SK-N-DZ (cell line): ENCODE measurements at regions not wholly inside any gene's neighbourhood (a gene's known extent, or its start where the extent isn't known, plus 50 kb on each side); places are given as distances from the start of the nearest gene placed in this dataset.

Experiments used
- DNase-seq: peaks from one replicate; pipeline ENCODE4 v3.0.0-alpha.2; 2015; ENCODE audit warnings: low spot score

DNA sequence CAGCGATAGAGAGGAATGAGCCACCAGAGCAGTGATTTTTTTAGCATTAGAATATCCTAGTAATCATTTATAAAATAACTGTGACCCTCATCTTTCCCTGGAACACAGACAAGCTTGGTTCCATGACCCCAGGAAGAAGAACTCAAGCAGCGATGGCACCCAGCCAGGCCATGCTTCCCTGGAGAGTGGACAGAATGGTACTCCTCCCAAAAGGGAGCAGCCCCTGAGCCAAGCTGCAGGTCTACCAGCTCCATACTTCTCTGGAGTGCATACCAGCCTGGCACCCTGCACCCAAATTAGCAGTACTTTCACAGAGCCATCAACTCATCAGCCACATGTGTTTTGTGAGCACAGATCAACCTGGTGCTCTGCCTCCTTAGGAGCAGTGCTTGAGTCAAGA lies 310.9 kb upstream of the PCDH10 start:
- DNase-seq, result no peak

DNA sequence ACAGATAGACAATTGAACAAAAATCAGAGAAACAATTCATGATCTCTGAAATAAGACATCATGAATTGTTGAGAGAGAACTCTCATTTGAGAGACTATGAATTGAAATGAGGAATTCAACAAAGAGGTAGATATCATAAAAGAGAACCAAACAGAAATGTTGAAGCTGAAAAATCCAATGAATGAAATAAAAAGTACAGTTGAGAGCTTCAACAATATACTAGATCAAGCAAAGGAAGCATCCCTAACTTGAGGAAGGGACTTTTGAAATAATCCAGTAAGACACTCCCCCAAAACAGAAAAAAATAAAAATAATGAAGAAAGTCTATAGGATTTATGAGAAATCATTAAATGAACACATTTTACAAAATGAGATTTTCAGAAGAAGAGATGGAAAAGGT lies 310.0 kb upstream of the PCDH10 start:
- no peak for DNase-seq

DNA sequence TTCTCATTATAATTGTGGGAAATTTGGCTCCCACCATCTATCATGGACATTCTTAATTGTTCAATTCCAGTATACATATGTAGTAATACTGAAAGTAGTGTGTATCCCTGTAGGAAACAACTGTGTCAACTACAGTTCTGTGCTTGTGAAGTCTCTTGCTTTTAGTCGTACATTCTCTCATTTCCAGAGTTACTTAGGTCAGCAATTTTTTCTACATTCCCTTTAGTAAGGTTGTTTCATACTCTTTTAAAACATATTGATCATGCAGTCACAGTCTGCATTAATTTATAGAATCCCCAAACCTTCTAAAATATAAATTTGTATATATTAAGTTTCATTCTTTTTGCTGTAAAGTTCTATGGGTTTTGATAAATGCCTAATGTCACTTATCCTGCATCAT lies 289.2 kb upstream of the PCDH10 start:
- no peak for DNase-seq

DNA sequence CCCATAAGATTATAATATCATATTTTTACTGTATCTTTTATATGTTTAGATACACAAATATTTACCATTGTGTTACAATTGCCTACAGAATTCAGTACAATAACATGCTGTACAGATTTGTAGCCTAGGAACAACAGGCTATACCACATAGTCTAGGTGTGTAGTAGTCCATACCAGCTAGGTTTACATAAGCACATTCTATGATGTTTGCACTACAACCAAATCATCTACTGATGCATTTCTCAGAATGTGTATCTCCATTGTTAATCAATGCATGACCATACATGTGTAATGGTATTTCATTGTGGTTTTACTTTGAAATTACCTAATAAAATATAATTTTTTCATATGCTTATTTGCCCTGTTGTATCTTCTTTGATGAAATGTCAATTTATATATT lies 288.1 kb upstream of the PCDH10 start:
- no peak for DNase-seq

DNA sequence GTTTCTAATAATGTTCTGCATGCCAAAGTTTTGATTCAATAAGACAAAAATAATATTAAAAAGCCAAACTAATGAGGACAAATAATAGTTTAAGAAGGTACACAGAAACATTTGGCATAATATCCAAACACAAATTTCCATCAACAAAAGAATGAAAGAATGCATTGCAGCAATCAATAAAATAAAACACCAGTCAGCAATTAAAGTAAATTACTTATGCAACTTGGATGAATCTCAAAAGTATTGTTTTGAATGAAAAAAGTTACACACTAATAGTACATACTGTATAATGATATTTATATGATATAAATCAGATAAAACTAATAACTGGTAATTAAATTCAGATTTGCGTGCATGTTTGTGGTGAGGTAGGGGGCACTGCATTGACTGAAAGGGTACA lies 285.5 kb upstream of the PCDH10 start:
- DNase-seq, result no peak

DNA sequence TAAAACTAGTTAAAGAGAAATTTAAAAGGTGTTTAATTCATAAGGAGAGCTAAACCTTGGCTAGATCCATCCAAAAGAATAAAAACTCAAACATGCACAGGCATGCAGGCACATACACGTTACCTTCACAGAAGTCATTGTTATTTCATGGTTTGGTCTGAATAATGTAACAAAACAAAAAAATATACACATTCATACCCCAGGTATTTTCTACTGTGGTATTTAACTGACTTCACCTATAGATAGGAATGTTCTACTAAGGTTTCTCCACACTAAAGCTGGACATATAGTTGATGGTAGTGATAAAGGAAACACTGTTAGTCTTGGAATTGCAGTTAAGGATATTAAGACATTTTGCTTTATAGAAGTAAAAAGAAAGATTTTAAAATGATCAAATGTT lies 283.6 kb upstream of the PCDH10 start:
- no peak for DNase-seq

DNA sequence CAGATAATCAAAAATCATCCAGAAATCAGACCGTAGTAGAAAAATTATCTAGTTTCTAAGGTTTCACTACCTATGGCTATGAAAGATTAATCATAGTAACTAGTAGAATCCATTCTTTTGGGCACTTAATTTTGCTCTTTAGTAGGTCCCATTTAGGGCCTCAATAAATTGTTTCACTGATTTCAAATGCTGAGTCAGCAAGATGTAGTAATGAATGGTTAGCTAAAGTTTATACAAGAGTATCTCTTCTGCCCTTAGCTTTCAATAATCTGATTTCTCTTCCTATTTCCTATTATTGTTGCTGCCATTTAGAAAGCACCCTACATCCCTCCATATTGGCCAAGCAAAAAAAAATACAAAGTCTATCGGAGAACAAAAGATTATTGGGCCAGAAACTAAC lies 283.2 kb upstream of the PCDH10 start:
- no peak for DNase-seq

DNA sequence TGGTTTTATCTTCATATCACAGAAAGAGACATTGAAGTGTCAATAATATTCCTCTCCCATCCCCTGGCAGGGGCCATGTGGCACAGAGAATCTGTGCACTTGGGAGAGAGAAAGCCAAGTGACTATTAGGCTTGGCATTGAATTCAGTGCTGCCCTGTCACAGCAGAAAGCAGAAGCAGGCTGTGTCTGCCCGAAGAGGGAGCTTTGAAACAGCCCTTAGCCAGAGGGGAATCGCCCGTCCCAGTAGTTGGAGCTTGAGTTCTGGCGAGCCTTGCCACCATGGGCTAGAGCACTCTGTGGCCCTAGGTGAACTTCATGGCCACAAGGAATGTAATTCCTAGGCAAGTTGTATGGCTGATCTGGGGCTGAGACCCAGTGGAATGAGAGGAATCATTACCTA lies 282.5 kb upstream of the PCDH10 start:
- no peak for DNase-seq

DNA sequence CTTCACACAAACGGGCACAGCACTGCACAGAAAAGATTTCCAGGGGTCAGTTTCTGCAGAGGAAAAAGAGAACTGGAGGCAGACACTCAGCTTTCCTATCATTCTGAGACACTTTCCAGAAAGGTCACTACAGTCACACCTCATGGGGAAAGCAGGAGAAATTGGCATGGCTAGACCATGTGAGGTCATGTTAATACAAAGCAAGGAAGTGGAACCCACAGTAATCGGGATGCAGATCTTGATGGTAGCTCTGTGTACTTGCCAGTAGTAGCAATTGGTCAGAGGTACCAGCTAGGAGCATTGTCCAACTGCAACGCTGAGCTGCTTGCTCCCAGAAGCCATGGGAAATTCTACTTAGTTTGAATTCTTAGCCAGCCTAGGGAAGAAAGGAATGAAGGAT lies 255.3 kb upstream of the PCDH10 start:
- no peak for DNase-seq

DNA sequence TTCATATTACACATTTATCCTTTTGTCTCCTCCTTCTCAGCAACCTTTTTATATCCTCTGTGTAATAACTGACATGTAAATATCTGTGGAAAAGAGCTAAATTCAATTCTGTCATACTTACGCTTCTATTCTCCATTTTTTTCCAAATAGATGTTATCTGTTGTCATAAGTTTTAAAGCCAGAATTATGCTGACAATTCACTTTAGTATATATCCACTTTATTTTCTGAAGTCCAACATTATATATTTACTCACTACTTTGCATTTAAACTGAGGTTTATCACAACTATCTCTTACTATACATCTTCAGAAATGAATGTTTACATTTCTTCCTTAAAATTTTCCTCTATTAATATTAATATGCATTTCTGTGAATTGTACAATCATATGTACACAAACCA lies 247.9 kb upstream of the PCDH10 start:
- DNase-seq, result no peak

DNA sequence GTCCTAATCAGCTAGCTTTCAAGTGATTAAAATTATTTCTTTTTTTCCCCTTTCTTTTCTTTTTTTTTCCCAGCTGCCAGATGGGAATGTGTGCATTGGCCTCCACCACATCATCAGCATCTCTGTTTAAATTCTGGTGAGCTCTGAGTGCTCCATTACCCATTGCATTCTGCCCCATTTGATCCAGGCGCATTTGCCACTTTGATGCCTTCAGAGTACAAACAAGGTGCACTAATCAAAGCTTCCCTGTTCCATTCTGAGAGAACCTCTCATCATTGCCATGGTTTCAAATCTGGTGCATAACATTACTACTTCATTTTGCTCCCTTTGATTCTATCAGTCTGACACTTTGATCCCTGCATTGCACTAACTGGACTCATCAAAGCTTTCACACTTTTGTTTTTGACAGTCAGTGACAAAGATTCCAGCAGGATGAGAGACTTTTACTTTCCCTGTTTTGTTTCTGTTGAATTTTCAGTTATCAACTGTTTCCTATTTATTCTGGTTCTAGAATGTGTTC lies 238.8 kb upstream of the PCDH10 start:
- no peak for DNase-seq

DNA sequence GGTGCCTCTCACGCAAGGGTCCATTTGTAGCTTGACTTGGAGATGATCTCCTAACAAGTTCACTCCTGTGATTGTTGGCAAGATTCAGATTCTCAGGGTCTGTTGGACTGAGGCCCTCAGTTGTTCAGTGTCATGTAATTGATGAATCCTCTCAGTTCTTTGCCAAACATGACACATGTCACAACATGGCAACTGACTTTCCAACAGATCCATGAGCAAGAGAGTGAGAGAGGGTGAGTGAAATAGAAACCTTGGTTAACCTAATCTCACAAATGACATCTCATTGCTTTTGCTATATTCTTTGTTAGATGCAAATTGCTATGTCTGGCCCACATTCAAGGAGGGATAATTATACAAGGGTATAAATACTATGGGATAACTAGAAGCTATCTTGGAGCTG lies 231.0 kb upstream of the PCDH10 start:
- DNase-seq, result no peak

DNA sequence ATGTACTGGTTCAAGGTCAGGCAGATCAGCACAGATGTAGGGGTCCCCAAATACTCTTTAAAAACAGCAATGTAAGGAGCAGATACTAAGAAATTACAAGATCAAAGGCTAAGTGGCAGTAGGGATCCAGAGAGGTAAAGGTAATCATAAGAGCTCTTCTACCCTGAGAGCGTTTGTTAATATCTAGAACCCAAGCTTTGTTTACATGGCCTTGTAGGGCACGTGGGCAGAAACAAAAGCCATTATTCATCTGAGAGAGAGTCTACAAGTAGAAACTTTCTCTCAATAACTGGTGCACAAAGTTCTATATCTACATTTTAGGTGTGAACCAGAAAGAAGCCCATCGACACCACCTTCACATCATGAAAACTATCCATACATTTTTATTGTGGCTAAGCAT lies 225.6 kb upstream of the PCDH10 start:
- DNase-seq, result no peak

DNA sequence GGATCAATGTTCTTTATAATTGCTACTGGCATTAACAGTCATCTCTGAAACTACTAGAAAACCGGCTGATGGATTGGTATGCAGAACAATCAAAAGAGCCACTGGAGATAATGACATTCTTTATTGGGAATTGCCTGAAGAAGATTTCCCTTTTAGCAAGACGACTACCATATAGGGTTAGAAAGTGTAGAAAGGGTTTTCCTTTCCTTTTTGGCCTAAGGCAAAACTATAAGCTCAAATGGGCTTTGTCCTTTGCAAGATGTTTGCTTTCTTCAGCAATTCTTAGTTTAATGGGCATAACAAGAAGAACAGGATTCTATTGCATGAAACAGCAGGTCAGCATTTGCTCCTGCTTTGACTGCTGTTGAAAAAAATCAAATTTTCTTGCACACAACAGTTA lies 214.2 kb upstream of the PCDH10 start:
- DNase-seq, result no peak

DNA sequence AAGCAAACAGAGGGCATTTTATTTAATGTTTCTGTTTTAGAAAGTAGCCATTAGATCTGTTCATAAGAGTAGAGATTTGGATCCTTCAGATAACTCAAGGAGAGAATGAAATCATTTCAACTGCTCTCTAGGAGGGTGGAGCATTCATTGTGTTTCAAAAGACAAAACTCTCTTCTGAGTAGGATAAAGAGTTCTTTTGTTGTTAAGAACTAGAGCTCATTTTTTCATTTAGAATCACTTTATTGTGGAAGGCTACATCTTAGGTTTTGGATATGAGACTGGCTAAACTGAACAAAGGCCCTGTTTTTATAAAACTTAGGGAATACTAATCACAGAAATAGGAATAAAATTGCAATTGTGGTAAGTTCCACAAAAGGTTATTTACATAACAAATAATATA lies 193.9 kb upstream of the PCDH10 start:
- no peak for DNase-seq

DNA sequence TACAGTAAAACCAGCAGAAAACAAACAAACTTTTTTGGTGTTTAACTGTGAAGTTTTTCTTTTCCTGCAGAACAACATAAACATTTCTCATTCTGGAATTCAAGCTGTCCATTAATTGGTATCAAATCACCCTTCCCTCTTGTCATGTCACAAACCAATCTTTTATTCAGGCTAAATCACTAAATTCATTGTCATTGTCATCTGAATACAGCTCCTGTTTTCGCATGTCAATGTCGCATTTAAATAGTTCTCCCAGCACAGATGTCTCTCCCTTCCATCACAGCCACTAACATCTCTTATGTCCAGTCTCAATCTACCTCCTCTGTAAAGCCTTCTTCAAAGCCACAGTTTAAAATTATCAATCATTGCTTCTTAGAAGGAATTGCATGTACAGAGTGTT lies 192.1 kb upstream of the PCDH10 start:
- no peak for DNase-seq

DNA sequence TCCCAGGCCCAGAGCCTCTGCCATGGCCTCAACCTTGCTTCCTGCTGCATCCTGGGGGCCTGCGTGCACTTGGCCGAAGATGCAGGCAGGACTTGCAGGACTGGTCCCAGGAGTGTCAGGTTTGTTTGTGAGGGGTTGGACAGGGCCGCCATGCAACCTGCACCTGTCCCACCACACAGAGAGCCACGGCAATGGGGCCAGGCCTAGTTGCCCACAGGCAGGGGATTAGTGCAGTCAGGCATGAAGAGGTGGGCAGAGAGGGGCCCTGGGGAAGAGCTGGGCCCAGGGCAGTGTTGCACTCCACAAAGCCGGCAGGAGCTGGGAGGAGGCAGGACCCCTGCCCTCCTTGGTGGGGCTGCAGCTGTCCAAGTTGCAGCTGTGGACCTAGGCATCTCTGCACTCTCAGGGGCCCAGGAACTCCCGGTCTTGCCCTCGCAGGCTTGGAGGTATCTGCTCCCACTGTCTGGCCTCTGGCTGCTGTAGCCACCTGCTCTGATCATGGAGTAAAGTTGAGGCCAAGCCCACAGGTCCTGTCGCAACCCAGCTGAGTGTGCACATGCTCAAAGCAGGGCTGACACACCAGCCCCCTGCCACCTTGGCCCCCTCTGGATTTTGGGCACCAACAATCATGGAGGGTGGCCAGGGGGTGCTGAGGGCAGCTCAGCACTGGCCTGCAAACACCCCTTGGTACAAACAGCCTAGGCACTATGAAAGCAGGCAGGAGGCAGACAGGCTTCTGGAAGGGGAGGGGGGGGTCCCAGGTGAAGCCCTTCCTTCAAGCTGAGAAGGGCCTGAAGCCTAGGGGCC lies 190.4 kb upstream of the PCDH10 start:
- DNase-seq, result no peak

DNA sequence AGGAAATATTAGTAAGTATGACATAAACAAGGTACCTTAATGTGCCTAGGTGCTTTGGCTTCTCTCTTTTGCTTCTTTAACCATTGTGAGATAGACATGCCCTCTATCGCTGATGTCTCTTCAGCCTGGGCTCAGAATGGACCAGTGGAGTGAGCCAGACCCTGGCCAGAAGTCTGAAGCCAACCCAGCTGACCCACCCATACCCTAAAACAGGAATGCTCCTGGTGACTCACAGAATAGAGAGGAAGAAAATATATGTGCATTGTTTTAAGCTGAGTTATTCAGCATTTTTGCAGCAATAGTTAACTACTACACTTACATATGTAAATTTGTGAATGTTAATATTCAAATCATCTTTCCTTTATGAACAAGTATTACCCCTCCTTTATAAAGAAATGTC lies 167.5 kb upstream of the PCDH10 start:
- no peak for DNase-seq

DNA sequence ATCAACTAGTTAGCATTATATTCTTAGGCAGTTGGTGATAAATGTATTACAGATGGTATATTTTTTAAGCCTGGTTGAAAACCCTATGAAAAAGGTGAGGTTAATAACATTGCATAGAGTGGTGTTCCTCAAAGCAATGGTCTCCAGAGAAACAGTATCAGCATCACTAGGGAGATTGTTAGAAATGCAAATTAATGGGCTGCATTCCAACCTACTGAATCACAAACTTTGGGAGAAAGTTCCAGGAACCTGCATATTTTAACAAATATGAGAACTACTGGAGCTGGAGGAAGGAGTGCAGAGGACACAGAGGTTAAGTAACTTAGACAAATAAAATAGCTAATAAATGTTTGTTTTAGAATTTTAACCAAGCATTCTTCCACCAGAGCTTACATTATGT lies 166.9 kb upstream of the PCDH10 start:
- no peak for DNase-seq

DNA sequence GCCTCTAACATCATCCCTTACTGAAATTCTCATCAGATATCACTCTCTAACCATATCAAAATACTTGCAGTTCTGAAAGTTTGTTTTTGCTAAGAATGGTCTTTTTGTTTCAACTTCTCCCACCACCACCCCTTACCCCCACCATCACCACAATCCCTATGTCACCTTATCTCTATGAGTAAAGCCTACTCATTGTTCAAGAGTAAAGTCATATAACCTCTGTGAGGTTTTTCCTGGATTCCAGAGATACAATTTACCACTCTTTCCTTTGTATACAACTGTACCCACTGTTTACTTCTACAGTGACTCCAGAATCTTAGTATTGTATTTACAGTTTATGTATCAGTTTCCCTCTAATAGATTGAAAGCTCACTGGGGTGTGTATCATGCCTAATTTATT lies 158.0 kb upstream of the PCDH10 start:
- DNase-seq, result no peak

DNA sequence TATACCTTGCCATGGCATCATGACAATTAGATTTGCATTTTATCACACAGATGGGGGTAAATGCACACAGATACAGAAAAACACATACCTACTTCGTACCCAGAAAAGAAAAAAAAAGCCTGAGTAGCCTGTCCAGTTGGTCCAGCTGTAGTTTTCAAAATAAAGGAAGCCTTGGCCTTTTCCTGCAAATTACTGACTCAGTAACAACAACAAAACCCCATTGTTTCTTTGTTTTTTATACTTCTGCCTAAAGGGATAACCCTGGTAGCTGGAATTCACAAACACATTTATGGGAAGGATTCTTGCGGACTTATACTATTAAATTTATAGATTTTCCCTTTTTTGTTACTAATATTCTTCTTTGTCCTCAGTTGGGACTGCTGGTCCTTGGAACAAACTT lies 156.4 kb upstream of the PCDH10 start:
- no peak for DNase-seq

DNA sequence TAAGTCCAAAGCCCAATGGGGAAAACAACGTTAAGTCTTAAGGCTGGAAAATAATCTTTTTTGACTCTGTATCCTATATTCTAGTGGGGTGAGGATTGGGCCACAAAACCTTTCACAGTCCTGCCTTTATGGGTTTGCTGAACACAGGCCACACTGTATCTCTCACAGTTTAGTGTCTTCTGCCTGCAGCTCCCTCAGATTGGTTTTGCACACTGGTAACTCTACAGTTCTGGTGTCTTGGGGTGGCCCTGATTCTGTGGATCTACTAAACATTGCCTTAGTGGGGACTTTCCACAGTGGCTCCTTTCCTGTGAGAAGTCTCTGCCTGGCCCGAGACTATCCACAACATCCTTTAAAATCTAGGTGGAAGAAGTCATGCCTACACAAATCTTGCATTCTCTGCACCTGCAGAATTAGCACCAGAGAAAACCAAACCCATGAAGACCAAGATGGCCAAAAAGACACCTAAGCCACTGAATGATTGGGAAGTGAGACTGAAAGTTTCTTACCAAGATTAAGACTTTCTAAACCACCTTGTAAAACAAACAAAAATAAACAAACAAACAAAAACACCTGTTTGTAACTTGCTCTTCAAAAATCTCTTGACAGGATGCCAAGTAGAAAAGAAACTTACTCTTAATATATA lies 150.4 kb upstream of the PCDH10 start:
- DNase-seq, result no peak

DNA sequence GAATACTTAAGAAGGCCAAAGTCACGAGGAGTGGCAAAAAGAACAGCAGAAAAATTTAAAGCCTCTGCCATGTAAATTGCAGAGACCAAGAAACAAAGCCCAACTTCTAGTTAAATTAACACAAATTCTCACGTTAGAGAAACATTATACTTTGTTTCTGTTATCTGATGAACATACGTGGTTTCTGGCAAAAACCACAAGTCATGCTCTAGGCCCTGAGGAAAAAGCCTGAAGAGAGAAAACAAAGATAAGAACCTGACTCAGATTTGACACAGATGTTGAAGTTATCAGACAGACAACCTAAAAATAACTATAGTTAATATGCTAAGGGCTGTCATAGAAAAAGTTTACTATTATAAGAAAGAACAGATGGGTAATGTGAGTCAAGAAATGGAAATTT lies 149.1 kb upstream of the PCDH10 start:
- peak; percentile 5 for DNase-seq
